ENCODE measurements at regions not wholly inside any gene's neighbourhood (a gene's known extent, or its start where the extent isn't known, plus 50 kb on each side); places are given as distances from the start of the nearest gene placed in this dataset.

DNA sequence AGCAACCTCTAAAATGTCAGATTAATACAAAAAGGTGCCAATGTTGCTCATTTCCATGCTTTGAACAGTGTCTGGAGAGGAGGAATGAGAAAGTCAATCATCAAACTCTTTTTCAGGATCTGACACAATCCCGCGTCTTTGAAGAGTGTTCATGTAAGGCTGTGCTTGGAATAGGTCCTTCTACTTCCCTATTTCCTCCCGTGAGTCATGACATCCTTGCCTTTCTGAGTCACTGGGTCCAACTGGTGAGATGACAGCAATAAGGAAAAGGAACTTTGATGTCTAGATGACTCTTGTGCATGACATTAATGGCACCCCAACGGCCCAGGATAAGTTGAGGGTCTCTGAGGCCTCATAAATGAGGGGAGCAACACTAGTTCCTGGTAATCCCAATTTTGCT is 109.0 kb upstream of the CELF4 start:
- TF ChIP-seq ZNF274 (IDR thresholded peaks at IDR 0.05; ENCODE audit: low read depth, low read length) (no peak), SUZ12 (IDR thresholded peaks at IDR 0.05; ENCODE audit: extremely low read depth, insufficient read depth, insufficient read length) (no peak)

Data from NT2/D1 (cell line).